ENCODE measurements at regions not wholly inside any gene's neighbourhood (a gene's known extent, or its start where the extent isn't known, plus 50 kb on each side); places are given as distances from the start of the nearest gene placed in this dataset.

GRCh38 chr2:200254773-200255172, 51.7 kb upstream of the SPATS2L start:
- TF ChIP-seq, protein P1, sequence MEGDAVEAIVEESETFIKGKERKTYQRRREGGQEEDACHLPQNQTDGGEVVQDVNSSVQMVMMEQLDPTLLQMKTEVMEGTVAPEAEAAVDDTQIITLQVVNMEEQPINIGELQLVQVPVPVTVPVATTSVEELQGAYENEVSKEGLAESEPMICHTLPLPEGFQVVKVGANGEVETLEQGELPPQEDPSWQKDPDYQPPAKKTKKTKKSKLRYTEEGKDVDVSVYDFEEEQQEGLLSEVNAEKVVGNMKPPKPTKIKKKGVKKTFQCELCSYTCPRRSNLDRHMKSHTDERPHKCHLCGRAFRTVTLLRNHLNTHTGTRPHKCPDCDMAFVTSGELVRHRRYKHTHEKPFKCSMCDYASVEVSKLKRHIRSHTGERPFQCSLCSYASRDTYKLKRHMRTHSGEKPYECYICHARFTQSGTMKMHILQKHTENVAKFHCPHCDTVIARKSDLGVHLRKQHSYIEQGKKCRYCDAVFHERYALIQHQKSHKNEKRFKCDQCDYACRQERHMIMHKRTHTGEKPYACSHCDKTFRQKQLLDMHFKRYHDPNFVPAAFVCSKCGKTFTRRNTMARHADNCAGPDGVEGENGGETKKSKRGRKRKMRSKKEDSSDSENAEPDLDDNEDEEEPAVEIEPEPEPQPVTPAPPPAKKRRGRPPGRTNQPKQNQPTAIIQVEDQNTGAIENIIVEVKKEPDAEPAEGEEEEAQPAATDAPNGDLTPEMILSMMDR (IDR thresholded peaks at IDR 0.05; ENCODE audit: poor library complexity, severe bottlenecking) = no peak
- TF ChIP-seq EZH2 (IDR thresholded peaks at IDR 0.05; ENCODE audit: borderline replicate concordance, insufficient read depth, low read length, poor library complexity, severe bottlenecking) = no peak
- TF ChIP-seq, protein P2, sequence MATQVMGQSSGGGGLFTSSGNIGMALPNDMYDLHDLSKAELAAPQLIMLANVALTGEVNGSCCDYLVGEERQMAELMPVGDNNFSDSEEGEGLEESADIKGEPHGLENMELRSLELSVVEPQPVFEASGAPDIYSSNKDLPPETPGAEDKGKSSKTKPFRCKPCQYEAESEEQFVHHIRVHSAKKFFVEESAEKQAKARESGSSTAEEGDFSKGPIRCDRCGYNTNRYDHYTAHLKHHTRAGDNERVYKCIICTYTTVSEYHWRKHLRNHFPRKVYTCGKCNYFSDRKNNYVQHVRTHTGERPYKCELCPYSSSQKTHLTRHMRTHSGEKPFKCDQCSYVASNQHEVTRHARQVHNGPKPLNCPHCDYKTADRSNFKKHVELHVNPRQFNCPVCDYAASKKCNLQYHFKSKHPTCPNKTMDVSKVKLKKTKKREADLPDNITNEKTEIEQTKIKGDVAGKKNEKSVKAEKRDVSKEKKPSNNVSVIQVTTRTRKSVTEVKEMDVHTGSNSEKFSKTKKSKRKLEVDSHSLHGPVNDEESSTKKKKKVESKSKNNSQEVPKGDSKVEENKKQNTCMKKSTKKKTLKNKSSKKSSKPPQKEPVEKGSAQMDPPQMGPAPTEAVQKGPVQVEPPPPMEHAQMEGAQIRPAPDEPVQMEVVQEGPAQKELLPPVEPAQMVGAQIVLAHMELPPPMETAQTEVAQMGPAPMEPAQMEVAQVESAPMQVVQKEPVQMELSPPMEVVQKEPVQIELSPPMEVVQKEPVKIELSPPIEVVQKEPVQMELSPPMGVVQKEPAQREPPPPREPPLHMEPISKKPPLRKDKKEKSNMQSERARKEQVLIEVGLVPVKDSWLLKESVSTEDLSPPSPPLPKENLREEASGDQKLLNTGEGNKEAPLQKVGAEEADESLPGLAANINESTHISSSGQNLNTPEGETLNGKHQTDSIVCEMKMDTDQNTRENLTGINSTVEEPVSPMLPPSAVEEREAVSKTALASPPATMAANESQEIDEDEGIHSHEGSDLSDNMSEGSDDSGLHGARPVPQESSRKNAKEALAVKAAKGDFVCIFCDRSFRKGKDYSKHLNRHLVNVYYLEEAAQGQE (IDR thresholded peaks at IDR 0.05; ENCODE audit: borderline replicate concordance) = no peak
- no peak for TF ChIP-seq POLR2AphosphoS5 (IDR thresholded peaks at IDR 0.05)
- TF ChIP-seq RAD21 (conservative IDR thresholded peaks at IDR 0.05) = no peak
- TF ChIP-seq TAF1 (IDR thresholded peaks at IDR 0.05; ENCODE audit: low read depth) = no peak
- no peak for TF ChIP-seq EP300 (conservative IDR thresholded peaks at IDR 0.05; ENCODE audit: poor library complexity, severe bottlenecking)

Measured in neural cell (in vitro differentiated cells).